ENCODE measurements at regions not wholly inside any gene's neighbourhood (a gene's known extent, or its start where the extent isn't known, plus 50 kb on each side); places are given as distances from the start of the nearest gene placed in this dataset.
"Not testable (repeated sequence)": the region's sequence is repeated elsewhere in the genome, so short reads cannot be mapped to it uniquely, and the experiment has no call there.

DNA sequence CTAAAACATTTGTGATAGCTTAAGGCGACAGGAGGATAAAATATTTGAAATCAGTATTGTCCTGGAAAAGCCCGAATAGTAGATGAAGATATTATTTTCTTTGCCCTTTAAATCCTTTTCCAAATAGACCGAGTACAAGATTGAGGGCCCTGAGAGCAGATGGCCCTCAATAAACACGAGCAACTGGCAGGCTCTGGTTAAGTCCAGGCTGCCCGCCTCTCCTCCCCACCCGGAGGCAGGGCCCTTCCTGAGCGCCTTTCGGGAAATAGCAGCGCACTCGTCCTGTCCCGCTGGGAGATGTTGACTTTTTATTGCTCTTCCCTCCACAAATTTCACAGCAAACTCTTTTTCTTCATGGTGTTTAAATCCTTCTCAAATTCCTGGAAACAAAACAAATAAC lies 50.8 kb upstream of the MAX start:
- no peak for DNase-seq

DNA sequence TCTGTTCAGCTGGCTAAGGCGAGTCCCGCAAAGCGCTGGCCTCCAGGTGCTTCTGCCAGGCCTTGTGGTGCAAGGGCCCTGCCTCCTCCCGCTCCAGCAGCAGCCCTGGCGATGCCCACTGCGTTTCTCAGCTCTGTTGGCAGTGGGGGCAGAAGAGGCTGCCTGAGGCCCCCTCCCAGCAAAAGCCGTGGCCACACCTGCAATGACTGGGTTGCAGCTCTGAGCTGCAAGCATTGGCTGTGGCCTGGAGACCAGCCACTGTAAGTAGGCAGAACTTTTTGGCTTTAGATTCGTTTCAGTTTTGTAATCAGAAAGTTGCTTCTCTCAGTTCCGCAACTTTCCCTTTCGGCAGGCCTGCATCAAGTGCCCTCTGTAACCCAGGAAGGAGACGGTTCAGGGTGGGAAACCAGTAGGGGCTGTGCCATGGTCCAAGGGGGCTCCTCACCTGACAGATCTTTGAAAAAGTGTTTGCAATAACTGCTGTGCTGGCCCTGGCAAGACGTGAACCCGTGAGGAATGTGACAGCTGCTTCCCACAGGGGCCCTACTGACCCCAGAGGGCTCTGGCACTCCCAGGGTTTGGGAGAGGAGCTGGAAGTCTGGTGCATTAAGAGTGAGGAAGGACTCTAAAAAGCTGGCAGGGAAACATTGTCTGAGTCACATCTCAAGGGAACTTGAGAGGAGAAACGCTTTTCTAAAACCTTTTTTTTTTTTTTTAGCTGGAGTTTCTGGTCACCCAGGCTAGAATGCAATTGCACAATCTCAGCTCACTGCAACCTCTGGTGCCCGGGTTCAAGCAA lies 54.5 kb upstream of the MAX start:
- peak in 1 of 2 donors; percentile 11 for DNase-seq

DNA sequence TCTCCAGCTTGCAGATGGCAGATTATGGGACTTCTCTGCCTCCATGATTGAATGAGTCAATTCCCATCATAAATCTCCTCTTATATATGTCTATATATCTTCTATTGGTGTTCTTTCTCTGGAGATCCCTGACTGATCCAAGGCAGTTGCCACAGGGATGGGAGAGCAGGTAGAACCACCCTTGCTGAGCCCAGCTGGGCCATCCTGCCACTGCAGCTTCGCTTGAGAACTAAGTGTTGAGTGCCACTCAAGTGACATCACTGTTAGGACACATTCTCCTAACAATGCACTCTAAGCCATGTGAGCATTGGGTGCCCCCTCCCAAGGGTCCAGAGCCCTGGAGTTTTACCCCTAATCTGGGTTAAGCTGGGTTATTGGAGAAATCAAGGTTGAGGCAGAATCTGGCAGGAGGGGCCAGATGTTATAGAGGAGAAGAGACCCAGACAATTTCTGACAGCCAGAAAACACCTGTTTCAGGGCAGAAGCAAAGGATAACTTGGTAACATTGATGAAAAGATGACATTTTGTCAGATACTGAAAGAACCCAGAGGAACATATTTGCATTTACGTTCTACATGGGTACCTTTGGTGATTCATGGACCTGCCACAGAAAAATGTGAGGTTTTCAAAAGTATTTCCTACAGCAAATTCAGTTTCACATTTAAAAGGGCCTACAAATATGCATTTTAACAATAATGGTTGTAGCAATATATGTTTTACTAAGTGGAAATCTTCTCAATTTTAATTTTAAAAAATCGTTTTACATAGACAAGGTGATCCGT lies 57.2 kb upstream of the MAX start:
- DNase-seq = no peak

DNA sequence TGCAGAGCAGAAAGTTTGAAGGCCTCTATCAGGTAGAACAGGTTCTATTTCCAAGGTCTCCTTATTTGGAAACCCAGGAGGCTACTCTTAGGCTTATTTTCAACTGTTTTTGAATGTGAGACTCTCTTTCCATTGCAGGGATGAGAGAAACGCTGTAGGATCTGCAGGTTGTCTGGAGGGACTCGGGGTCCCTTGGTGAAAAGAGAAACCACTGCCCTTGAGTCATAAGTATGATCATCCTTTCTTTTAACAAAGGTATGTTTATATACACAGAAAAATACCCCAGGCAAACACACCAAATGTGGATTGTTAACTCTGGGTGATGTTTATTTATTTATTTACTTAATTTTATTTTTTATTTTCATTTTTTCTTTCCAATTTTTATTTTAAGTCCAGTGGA lies 57.8 kb upstream of the MAX start:
- DNase-seq = no peak

DNA sequence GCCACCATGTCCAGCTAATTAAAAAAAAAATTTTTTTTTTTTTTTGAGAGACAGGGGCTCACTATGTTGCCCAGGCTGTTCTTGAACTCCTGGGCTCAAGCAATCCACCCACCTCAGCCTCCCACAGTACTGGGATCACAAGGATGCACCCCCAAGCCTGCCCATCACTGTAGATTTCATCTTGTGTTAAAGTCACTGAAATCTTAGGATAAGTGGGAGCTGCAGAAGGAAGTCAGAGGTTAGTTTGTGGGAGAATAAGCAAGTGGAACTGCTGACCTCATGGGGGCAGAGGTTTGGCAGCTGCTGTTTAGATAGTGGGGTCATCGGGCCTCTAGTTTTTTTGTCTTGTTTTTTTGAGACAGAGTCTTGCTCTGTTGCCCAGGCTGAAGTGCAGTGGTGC lies 59.7 kb upstream of the MAX start:
- DNase-seq = no peak

DNA sequence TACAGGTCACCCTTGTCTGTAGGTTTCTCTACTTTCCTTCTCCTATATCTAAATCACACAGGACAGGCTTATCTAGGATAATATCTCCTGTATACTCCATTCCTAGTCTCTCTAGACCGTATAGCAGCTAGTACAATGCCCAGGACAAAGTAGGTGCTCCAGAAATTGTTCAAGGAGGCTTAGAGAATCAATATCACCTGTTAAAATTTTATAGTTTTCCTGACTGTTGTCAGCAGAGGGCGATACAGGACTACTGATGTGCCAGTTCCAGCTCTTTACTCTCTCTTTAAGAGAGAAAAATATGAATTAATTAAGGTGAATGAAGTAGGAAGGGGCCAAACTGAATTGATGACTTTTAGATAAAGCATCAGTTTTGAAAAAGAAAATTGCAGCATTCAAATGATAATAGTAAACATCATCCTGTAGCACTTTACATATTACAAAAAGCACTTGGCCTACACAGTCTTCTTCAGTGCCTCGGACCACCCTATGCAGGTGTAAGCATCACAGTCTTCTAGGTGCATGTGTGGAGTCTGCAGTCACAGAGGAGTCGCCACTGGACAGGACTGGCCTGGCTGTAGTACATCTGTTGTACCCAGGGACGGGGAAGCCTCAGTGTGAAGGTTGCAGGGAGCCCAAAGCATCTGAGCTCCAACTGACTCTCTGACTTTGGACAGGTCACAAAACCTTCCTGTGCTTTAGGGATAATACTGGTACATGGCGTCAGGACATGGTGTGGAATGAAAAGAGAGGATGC lies 61.9 kb upstream of the MAX start:
- peak; percentile 27 to 69 for DNase-seq

DNA sequence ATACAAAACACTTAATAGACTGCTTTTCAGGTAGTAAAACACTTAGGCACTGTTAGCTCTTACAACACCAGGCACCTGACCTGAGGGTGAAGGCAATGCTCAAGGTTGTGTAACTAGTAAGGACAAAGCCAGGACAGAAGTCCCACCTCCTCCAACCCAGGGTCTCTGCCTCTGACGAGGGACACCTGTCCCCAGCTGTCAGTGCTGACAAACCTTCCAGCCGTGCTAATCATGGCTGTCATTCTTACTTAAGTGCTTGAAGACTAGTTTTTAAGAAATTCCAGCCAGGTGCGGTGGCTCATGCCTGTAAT lies 62.5 kb upstream of the MAX start:
- DNase-seq = no peak

DNA sequence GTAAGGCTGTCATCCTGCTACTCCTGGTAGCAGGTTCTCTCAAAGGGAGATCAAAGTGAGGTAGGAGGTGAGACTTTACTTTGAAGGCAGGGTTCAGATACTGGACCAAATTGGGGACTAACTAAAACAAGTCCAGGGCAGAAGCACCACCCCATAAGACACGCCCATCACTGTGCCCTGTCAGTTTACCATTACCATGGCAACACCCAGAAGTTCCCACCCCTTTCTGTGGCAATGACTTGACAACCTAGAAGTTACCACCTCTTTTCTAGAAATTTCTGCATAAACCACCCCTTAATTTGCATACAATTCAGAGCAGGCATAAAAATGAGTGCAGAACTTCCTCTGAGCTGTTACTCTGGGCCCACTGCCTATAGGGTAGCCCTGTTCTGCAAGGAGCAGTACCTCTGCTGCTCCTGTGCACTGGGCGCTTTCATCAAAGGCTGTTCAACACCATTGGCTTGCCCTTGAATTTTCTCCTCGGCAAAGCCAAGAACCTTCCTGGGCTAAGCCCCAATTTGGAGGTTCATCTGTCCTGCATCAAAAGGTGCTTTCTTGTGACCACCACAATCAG lies 64.8 kb upstream of the MAX start:
- DNase-seq = peak; percentile 39 to 46

DNA sequence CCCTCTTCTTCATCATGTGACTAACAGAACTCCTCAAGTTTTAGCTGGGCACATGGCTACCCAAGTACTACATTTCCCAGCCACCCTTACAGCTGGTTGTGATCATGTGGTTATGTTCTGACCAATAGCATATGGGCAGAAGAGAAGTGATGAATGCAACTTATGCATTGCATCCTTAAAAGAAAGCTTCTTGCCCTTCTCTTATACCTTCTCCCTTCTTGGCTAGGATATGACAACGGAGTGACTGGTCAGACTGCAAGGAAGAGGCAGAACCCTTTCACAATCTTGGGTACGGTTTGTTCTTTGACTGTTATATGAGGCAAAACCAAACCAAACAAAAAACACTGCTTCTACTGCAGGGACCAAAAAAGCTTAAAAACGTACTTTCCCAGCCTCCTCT lies 66.5 kb upstream of the MAX start:
- no peak for DNase-seq

DNA sequence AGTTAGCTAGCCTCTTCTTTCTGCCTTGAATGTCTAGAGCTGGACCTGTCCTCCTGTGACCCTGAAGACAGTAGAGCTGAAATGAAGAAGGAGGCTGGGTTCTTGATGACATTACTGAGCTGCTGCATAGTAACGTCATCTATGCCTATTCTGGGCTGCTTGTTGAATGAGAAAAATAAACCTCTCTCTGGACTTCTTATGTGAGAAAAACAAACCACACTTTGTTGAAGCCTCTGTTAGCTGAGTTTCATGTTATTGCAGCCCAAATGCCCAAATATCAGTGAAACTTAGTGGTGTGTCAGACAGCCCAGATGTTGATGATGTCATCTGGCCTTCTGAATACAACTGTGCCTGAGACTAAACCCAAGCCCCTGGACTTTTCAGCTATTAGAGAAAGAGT lies 67.0 kb upstream of the MAX start:
- no peak for DNase-seq

DNA sequence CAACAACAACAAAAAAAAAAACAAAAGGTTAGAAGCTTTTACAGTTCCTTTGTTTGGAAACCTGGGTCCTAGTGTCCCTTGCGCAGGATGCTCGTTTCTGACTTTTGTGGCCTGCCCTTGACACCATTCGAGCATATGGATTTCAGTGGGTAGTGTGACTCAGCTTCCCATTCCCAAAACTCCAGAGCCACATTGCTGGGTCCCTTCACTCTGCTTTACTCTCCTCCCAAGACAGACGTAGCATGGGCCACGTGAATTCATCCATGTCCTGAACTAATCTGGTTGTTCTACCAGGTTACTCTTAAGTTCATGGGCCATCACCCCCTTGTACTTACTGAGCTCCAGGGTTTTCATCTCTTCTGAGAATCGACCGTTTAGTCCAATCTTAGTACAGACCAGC lies 68.0 kb upstream of the MAX start:
- DNase-seq = no peak

DNA sequence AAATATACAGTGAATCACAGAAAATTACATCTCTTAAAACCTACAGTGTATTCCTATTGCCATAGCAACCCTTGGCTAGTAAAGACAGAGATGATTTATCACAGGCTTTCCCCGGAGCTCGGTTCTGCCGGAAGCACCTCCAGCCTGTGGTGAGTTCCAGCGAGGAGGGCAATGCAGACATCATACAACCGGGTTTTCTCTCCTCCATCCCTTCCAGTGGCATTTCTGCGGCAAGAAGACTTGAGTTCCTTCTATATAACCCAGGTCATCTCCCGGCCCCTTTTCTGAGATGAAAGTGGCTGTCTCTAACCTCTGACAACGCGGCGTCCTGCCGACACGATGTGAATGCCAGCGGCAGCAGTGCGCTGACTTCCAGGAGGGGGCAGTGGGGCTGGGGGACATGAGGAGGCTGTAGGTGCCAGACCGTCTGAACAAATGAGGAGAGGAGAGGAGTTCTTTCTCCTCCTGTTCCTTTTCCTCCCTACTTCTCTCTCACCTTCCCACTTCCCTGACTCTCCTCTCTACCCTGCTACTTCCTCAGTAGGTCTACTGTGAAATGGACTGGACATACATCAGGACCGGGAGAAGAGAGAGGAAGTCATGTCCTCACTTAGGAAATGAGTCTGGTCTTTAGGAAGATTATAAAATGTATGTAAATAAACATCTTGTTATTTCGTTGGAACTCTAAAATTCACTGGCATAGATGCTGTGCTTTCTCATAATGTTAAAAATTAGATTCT lies 68.6 kb upstream of the MAX start:
- peak; percentile 36 to 47 for DNase-seq

DNA sequence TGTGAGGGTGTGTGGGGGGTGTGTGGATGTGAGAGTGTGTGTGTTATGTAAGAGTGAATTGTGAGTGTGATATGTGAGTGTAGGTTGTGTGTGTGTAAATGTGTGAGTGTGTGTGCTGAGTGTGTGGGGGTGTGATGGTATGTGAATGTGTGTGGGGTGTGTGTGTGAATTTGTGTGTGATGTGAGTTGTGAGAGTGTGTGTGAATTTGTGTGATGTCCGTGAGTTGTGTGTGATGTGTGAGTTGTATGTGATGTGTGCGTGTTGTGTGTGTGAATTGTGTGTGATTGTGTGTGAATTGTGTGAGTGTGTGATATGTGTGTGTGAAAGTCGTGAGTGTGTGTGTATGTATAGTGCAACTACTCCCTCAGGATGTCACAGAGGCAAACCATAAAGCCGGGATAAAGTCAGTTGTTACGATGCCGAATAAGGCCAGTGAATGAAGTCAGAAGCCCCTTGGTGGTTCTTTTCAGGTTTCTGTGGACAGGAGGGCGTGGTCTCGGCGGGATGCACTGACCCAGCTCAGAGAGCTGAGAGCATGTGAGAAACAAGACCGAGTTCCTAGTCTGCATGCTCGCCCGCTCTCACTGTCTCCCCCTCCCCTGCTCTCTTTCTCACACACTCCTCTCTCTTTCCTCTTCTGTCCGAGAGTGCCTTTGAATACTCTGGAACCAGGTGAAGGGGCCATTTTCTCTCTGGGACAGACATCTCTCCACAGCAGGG lies 71.8 kb upstream of the MAX start:
- DNase-seq = no peak

DNA sequence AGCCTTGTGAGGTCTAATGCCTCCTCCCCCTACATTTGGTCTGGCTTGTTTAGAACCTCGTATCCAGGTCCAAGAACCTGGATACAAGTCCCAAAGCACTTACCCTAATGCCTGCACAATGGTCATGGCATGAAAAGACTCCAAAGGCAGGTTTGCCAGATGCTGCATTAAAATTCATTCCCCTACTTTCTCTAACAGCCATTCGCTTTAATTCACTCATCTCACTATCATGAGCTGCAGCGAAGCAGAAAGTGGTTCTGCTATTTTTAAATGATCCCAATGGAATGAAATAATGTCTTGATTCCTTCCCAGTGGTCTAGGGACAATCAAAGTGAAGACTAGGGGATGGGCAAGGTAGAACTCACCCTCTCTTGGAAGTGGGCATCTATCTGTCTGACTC lies 72.5 kb upstream of the MAX start:
- no peak for DNase-seq

DNA sequence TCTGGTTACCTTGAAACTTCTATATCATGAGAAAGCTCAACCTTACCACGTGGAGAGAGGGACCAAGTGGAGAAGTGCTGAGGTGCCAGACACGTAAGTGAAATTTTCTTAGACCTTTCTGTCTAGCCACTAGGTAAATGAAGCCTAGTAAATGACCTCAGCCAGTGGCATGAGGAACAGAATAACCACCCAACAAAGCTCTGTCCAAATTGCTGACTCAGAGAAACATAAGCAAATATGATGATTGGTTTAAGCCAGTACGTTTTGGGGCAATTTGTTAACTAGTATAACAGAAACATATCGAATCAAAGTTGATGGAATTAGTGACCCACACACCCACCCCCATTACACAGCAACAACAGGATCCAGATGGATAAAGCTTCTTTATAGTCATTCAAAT lies 75.2 kb upstream of the MAX start:
- DNase-seq = no peak

DNA sequence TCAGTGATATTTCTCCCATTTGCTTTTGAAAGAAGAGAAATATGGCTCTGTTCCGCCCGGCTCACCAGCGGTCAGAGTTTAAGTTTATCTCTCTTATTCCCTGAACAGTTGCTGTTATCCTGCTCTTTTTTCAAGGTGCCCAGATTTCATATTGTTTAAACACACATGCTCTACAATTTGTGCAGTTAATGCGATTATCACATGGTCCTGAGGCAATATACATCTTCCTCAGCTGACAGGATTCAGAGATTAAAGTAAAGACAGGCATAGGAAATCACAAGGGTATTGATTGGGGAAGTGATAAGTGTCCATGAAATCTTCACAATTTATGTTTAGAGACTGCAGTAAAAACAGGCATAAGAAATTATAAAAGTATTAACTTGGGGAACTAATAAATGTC lies 76.9 kb upstream of the MAX start:
- not testable (repeated sequence) for DNase-seq

DNA sequence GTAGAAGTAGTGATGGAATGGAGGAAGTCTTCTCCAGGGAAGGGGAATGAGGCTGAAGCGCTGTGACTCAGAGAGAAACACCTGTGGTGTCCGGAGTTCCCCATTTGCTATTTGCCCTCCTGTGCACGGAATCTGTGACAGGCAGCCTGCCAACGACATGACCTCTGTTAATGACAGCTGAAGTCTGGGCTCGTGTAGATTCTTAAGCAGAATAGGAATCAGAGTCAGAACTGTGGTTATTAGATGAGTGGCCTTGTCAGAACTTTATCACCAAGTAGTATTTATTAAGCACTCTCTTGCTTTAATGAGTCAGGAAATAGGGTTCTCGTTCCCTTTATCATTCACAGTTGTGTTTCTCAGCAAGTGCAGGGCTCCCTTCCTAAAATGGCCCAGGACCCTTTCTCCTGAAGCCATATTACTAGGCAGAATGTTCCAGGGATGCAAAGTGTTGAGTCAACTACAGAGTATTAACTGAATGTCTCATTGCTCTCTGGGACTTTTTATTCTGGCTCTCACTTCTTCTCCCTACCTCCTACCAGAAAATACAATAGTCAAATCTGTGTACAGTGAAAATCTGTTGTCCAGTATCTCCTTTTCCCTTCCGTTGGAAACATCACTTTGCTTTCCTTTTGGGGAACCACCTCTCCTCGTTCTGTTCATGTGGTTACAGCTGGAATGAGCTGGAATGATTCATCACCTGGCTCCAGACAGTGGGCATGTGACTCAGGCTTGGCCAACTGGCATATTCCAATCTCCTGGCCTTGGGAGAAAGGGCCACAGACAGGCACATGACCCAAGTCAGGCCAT lies 77.8 kb upstream of the MAX start:
- DNase-seq = peak in 1 of 2 donors; percentile 23

DNA sequence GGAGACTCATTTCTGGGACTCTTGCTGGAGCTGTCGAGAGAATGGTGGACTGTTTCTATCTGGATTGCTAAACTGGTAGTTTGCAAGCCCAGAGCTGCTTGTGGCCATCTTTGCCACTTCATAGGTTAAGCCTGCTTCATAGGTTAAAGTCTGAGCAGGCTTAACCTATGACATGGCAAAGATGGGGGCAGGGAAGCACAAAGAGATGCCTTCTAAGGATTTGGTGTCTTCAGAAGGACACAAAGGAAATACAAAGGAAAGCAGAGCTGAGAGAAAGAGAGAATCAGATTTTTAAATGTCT lies 78.4 kb upstream of the MAX start:
- no peak for DNase-seq

DNA sequence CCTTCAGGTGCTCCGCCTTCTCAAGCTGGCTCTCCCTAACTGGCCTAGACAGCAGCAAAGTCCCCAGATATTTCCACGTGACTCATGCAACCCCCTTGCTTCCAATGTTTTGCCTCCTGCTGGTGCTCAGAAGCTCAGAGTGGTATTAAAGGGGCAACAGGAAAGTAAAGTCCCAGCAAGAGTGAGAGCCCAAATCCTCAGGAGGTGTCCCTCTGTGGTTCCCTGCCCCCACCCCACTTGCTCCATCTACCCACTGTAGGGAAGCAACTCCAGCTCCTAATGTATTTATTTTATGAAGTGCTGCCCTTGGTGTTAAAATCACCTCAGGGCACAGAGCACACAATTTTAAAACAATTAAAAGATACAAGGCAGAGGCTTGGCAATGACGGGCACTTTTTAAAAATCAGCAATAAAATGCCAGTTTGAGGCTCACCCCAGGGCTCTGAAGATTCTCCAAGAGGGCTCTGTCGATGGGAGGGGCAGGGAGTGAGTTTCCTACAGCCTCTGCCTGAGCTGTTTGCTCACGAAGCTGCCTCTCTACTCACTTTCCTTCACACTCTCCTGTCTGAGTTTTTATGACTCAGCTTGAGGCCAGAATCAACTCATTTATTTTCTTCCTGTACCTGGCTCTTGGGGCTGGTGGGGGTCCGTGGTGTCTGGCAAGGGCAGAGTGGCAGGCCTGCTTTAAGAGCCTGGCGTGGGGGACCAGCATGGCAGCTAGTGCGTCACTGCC lies 81.9 kb upstream of the MAX start:
- no peak for DNase-seq

DNA sequence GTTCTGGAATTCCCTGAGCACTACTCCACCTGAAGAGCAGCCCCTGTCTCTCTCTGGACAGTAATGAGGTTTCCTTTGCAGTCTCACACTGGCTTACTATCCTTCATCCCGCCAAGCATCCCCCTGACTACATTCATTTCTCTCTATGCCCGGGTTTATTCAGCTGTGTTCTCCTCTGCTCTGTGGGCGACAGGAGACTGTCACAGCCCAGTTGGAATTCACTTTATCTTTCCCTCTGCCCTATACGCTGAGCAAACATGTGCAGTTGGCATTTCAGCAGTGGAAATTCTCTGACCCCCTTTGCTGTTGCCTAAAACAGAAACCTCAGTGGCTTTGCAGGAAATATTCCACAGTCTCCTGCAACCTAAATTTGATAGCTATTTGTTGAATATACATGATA lies 83.5 kb upstream of the MAX start:
- no peak for DNase-seq

DNA sequence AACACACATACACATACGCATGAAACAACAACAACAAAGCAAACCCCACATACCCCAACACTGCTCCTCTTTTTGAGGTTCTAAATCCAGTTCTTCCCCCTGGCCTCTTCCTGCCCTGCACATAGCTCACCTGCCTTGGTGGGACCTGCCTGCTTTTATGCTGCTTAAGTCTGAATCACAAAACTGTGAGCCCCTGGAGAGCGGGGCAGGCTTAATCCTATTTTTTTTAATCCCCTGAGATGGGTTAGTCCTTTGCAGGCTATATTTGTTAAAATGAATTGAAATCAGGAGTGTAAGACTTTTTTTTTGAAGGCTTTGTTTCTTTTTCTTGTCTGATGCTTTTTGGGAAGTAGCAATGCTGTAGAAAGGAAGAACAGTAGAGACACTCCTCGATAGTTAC lies 84.6 kb upstream of the MAX start:
- DNase-seq = no peak

Measured in CD4-positive, alpha-beta T cell treated with Interferon alpha-2 for 1 hour (primary cell).